ENCODE measurements at regions not wholly inside any gene's neighbourhood (a gene's known extent, or its start where the extent isn't known, plus 50 kb on each side); places are given as distances from the start of the nearest gene placed in this dataset.

- no peak overlapping the region for H2AFZ ChIP-seq (ENCODE audit: control insufficient read depth, low read length)
- H3K4me2 ChIP-seq (ENCODE audit: control insufficient read depth, extremely low read depth, insufficient read depth, low read depth, low read length) = no peak overlapping the region
- dilution Hi-C loops (cut with MboI; ENCODE audit: extremely low pct_ligation_motif_present, low sequenced_read_pairs) = no loop called here
- no peak overlapping the region for H3K4me3 ChIP-seq (ENCODE audit: control insufficient read depth in 2 of 3, extremely low read depth in 1 of 3, insufficient read depth in 2 of 3, low read depth in 1 of 3, low read length in 3 of 3)
- no peak overlapping the region for H3K27ac ChIP-seq (ENCODE audit: control insufficient read depth, insufficient read depth, low read length)
- no peaks in the 10 kb centered on the region for H4K20me1 ChIP-seq (ENCODE audit: control insufficient read depth, extremely low read depth, insufficient read depth, low read length)
- TF ChIP-seq EZH2 (IDR thresholded peaks at IDR 0.05; ENCODE audit: low read length) (no peak), CTCF (optimal IDR thresholded peaks at IDR 0.05 in 1 of 3, IDR thresholded peaks at IDR 0.05 in 1 of 3, conservative IDR thresholded peaks at IDR 0.05 in 1 of 3; ENCODE audit: extremely low read depth in 1 of 3, insufficient read depth in 2 of 3, low read length in 3 of 3) (no peak)
- H3K4me1 ChIP-seq (ENCODE audit: control insufficient read depth, extremely low read depth, insufficient read depth, low read length) = no peaks in the 10 kb centered on the region
- FAIRE-seq (no peak), DNase-seq (ENCODE audit: low read depth, low spot score) (no peak)
- no peaks in the 10 kb centered on the region for H3K9me3 ChIP-seq (ENCODE audit: control insufficient read depth, low read depth, low read length)
- H3K9me1 ChIP-seq (ENCODE audit: control insufficient read depth, extremely low read depth, insufficient read depth, low read length) = no peaks in the 10 kb centered on the region
- H3K27me3 ChIP-seq (ENCODE audit: control insufficient read depth, extremely low read depth, insufficient read depth, low read length) = no peaks in the 10 kb centered on the region
- no peaks in the 10 kb centered on the region for H3K36me3 ChIP-seq (ENCODE audit: control insufficient read depth in 2 of 2, extremely low read depth in 1 of 2, insufficient read depth in 2 of 2, low read length in 2 of 2)
- H3K79me2 ChIP-seq (ENCODE audit: control insufficient read depth, insufficient read depth, low read length) = no peaks in the 10 kb centered on the region
- no peak overlapping the region for H3K9ac ChIP-seq (ENCODE audit: control insufficient read depth, extremely low read depth, insufficient read depth, low read length)
These were observed 152.4 kb upstream of the RORA start for GRCh38 chr15:61381501-61381900.

- Histone ChIP-seq H4K20me1 (ENCODE audit: control insufficient read depth, extremely low read depth, insufficient read depth, low read length) (no peaks in the 10 kb centered on the region), H3K4me1 (ENCODE audit: control insufficient read depth, extremely low read depth, insufficient read depth, low read length) (no peaks in the 10 kb centered on the region), H3K79me2 (ENCODE audit: control insufficient read depth, insufficient read depth, low read length) (no peaks in the 10 kb centered on the region), H3K9ac (ENCODE audit: control insufficient read depth, extremely low read depth, insufficient read depth, low read length) (no peak overlapping the region), H3K27me3 (ENCODE audit: control insufficient read depth, extremely low read depth, insufficient read depth, low read length) (no peaks in the 10 kb centered on the region), H2AFZ (ENCODE audit: control insufficient read depth, low read length) (no peak overlapping the region), H3K36me3 (ENCODE audit: control insufficient read depth in 2 of 2, extremely low read depth in 1 of 2, insufficient read depth in 2 of 2, low read length in 2 of 2) (no peaks in the 10 kb centered on the region), H3K9me1 (ENCODE audit: control insufficient read depth, extremely low read depth, insufficient read depth, low read length) (no peaks in the 10 kb centered on the region), H3K4me2 (ENCODE audit: control insufficient read depth, extremely low read depth, insufficient read depth, low read depth, low read length) (no peak overlapping the region), H3K4me3 (ENCODE audit: control insufficient read depth in 2 of 3, extremely low read depth in 1 of 3, insufficient read depth in 2 of 3, low read depth in 1 of 3, low read length in 3 of 3) (no peak overlapping the region), H3K9me3 (ENCODE audit: control insufficient read depth, low read depth, low read length) (no peaks in the 10 kb centered on the region), H3K27ac (ENCODE audit: control insufficient read depth, insufficient read depth, low read length) (no peak overlapping the region)
- FAIRE-seq = no peak
- dilution Hi-C loops (cut with MboI; ENCODE audit: extremely low pct_ligation_motif_present, low sequenced_read_pairs) = no loop called here
- TF ChIP-seq CTCF (optimal IDR thresholded peaks at IDR 0.05 in 1 of 3, IDR thresholded peaks at IDR 0.05 in 1 of 3, conservative IDR thresholded peaks at IDR 0.05 in 1 of 3; ENCODE audit: extremely low read depth in 1 of 3, insufficient read depth in 2 of 3, low read length in 3 of 3) = no peak
- TF ChIP-seq EZH2 (IDR thresholded peaks at IDR 0.05; ENCODE audit: low read length) = no peak
- no peak for DNase-seq (ENCODE audit: low read depth, low spot score)
These were observed 151.2 kb upstream of the RORA start for GRCh38 chr15:61380270-61380669.

Measured in keratinocyte (primary cell).